ENCODE measurements at regions not wholly inside any gene's neighbourhood (a gene's known extent, or its start where the extent isn't known, plus 50 kb on each side); places are given as distances from the start of the nearest gene placed in this dataset.

- TF ChIP-seq, protein P1, sequence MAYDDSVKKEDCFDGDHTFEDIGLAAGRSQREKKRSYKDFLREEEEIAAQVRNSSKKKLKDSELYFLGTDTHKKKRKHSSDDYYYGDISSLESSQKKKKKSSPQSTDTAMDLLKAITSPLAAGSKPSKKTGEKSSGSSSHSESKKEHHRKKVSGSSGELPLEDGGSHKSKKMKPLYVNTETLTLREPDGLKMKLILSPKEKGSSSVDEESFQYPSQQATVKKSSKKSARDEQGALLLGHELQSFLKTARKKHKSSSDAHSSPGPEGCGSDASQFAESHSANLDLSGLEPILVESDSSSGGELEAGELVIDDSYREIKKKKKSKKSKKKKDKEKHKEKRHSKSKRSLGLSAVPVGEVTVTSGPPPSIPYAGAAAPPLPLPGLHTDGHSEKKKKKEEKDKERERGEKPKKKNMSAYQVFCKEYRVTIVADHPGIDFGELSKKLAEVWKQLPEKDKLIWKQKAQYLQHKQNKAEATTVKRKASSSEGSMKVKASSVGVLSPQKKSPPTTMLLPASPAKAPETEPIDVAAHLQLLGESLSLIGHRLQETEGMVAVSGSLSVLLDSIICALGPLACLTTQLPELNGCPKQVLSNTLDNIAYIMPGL (CRISPR knock-in tag; IDR thresholded peaks at IDR 0.05; ENCODE audit: borderline replicate concordance in 1 of 2, low read depth in 1 of 2) = no peak
- TF ChIP-seq PRPF4 (IDR thresholded peaks at IDR 0.05; ENCODE audit: low read depth, low read length, poor library complexity, severe bottlenecking) (no peak), HBP1 (CRISPR knock-in tag; IDR thresholded peaks at IDR 0.05; ENCODE audit: low read depth) (no peak), ZFP91 (CRISPR knock-in tag; IDR thresholded peaks at IDR 0.05; ENCODE audit: borderline replicate concordance) (no peak), ZBTB20 (CRISPR knock-in tag; IDR thresholded peaks at IDR 0.05; ENCODE audit: borderline replicate concordance, low read depth) (no peak)
- TF ChIP-seq, protein P2, sequence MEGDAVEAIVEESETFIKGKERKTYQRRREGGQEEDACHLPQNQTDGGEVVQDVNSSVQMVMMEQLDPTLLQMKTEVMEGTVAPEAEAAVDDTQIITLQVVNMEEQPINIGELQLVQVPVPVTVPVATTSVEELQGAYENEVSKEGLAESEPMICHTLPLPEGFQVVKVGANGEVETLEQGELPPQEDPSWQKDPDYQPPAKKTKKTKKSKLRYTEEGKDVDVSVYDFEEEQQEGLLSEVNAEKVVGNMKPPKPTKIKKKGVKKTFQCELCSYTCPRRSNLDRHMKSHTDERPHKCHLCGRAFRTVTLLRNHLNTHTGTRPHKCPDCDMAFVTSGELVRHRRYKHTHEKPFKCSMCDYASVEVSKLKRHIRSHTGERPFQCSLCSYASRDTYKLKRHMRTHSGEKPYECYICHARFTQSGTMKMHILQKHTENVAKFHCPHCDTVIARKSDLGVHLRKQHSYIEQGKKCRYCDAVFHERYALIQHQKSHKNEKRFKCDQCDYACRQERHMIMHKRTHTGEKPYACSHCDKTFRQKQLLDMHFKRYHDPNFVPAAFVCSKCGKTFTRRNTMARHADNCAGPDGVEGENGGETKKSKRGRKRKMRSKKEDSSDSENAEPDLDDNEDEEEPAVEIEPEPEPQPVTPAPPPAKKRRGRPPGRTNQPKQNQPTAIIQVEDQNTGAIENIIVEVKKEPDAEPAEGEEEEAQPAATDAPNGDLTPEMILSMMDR (CRISPR knock-in tag; IDR thresholded peaks at IDR 0.05) = no peak
These were observed 107.4 kb downstream of the RASSF10 start for GRCh38 chr11:13116491-13116890.

All from HepG2 (cell line).